Stimulated activated CD8-positive, alpha-beta memory T cell treated with anti-CD3 and anti-CD28 coated beads, Interleukin-7, amount 100 ng/mL, for 4 hours (primary cell): ENCODE measurements at regions not wholly inside any gene's neighbourhood (a gene's known extent, or its start where the extent isn't known, plus 50 kb on each side); places are given as distances from the start of the nearest gene placed in this dataset.

Experiments used
- DNase-seq, 2 donors: peaks; one replicate each; pipeline ENCODE4 v3.0.0-alpha.2; 2020; ENCODE audit warnings: low read depth in 2 of 2

GRCh38 chr3:6182476-6182875 is 678.4 kb upstream of the GRM7 start:
- no peak for DNase-seq

GRCh38 chr3:6182909-6183308 is 678.0 kb upstream of the GRM7 start:
- no peak for DNase-seq

- DNase-seq: no peak
These were observed 671.5 kb upstream of the GRM7 start for GRCh38 chr3:6189384-6189783.

GRCh38 chr3:6204891-6205290 is 656.0 kb upstream of the GRM7 start:
- no peak for DNase-seq

GRCh38 chr3:6216135-6217026 is 644.5 kb upstream of the GRM7 start:
- DNase-seq: no peak

GRCh38 chr3:6220447-6220846 is 640.5 kb upstream of the GRM7 start:
- no peak for DNase-seq

GRCh38 chr3:6222069-6222468 is 638.8 kb upstream of the GRM7 start:
- DNase-seq: no peak

- DNase-seq: no peak
These were observed 637.3 kb upstream of the GRM7 start for GRCh38 chr3:6223572-6223971.

GRCh38 chr3:6228958-6229683 is 631.8 kb upstream of the GRM7 start:
- DNase-seq: no peak

GRCh38 chr3:6229778-6230410 is 631.0 kb upstream of the GRM7 start:
- DNase-seq: no peak

GRCh38 chr3:6242104-6242503 is 618.8 kb upstream of the GRM7 start:
- DNase-seq: no peak

GRCh38 chr3:6248528-6248927 is 612.4 kb upstream of the GRM7 start:
- no peak for DNase-seq

- DNase-seq: no peak
These were observed 611.2 kb upstream of the GRM7 start for GRCh38 chr3:6249679-6250078.

- DNase-seq: no peak
These were observed 610.7 kb upstream of the GRM7 start for GRCh38 chr3:6250167-6250566.

- DNase-seq: no peak
These were observed 609.1 kb upstream of the GRM7 start for GRCh38 chr3:6251612-6252400.

GRCh38 chr3:6254490-6254889 is 606.4 kb upstream of the GRM7 start:
- DNase-seq: no peak

GRCh38 chr3:6255229-6255628 is 605.7 kb upstream of the GRM7 start:
- no peak for DNase-seq

- no peak for DNase-seq
These were observed 600.2 kb upstream of the GRM7 start for GRCh38 chr3:6260551-6261191.

- no peak for DNase-seq
These were observed 598.9 kb upstream of the GRM7 start for GRCh38 chr3:6262010-6262409.

- DNase-seq: no peak
These were observed 596.9 kb upstream of the GRM7 start for GRCh38 chr3:6264036-6264435.

GRCh38 chr3:6264906-6265305 is 596.0 kb upstream of the GRM7 start:
- DNase-seq: no peak
